HG03159 (cell line): ENCODE measurements at regions not wholly inside any gene's neighbourhood (a gene's known extent, or its start where the extent isn't known, plus 50 kb on each side); places are given as distances from the start of the nearest gene placed in this dataset.
"Not testable (repeated sequence)": the region's sequence is repeated elsewhere in the genome, so short reads cannot be mapped to it uniquely, and the experiment has no call there.

Experiments
- ATAC-seq: cut with Tn5 transposase; IDR thresholded peaks from one replicate; pipeline ENCODE4 v1.9.1; 2021; ENCODE audit warnings: mild to moderate bottlenecking, moderate library complexity; ENCODE audit not compliant: unreplicated experiment

- ATAC-seq, result no peak
Observed at GRCh38 chr4:60266505-60266904, 933.6 kb upstream of the ADGRL3 start.

GRCh38 chr4:60296386-60296785 lies 903.7 kb upstream of the ADGRL3 start:
- no peak for ATAC-seq

GRCh38 chr4:60313611-60314178 lies 886.4 kb upstream of the ADGRL3 start:
- ATAC-seq, result no peak

- ATAC-seq, result no peak
Observed at GRCh38 chr4:60314416-60314815, 885.7 kb upstream of the ADGRL3 start.

- no peak for ATAC-seq
Observed at GRCh38 chr4:60315586-60315985, 884.5 kb upstream of the ADGRL3 start.

GRCh38 chr4:60326735-60327134 lies 873.4 kb upstream of the ADGRL3 start:
- no peak for ATAC-seq

GRCh38 chr4:60327651-60328050 lies 872.5 kb upstream of the ADGRL3 start:
- no peak for ATAC-seq

GRCh38 chr4:60344908-60345307 lies 855.2 kb upstream of the ADGRL3 start:
- no peak for ATAC-seq

GRCh38 chr4:60345392-60345791 lies 854.7 kb upstream of the ADGRL3 start:
- no peak for ATAC-seq

- ATAC-seq, result no peak
Observed at GRCh38 chr4:60359746-60360367, 840.3 kb upstream of the ADGRL3 start.

- ATAC-seq, result no peak
Observed at GRCh38 chr4:60365176-60365575, 835.0 kb upstream of the ADGRL3 start.

- no peak for ATAC-seq
Observed at GRCh38 chr4:60366661-60367060, 833.5 kb upstream of the ADGRL3 start.

GRCh38 chr4:60368986-60369385 lies 831.1 kb upstream of the ADGRL3 start:
- ATAC-seq, result no peak

GRCh38 chr4:60378010-60378409 lies 822.1 kb upstream of the ADGRL3 start:
- ATAC-seq, result no peak

- no peak for ATAC-seq
Observed at GRCh38 chr4:60384516-60384915, 815.6 kb upstream of the ADGRL3 start.

- ATAC-seq, result no peak
Observed at GRCh38 chr4:60389633-60390032, 810.5 kb upstream of the ADGRL3 start.

GRCh38 chr4:60396341-60397049 lies 803.6 kb upstream of the ADGRL3 start:
- ATAC-seq, result no peak

- no peak for ATAC-seq
Observed at GRCh38 chr4:60400593-60400992, 799.5 kb upstream of the ADGRL3 start.

- no peak for ATAC-seq
Observed at GRCh38 chr4:60404027-60404426, 796.1 kb upstream of the ADGRL3 start.

- no peak for ATAC-seq
Observed at GRCh38 chr4:60422439-60422838, 777.7 kb upstream of the ADGRL3 start.

GRCh38 chr4:60423573-60424184 lies 776.4 kb upstream of the ADGRL3 start:
- ATAC-seq, result not testable (repeated sequence)

GRCh38 chr4:60432911-60433310 lies 767.2 kb upstream of the ADGRL3 start:
- no peak for ATAC-seq
